ENCODE measurements at regions not wholly inside any gene's neighbourhood (a gene's known extent, or its start where the extent isn't known, plus 50 kb on each side); places are given as distances from the start of the nearest gene placed in this dataset.
A peak's percentile ranks its signal among the peaks of the same experiment; 100 is the strongest.

GRCh38 chr4:26105815-26106699, 192.0 kb downstream of the SMIM20 start:
- no peak overlapping the region for H3K4me3 Mint-ChIP-seq
- H3K27me3 Mint-ChIP-seq, result no peaks in the 10 kb centered on the region

GRCh38 chr4:26106776-26107175, 192.8 kb downstream of the SMIM20 start:
- Mint-ChIP-seq H3K9me3 (peaks cover under 1% of the 10 kb centered on the region), H3K27me3 (no peaks in the 10 kb centered on the region), H3K36me3 (ENCODE audit: low read depth) (no peaks in the 10 kb centered on the region), H3K4me1 (peaks cover 7% of the 10 kb centered on the region), H3K4me3 (no peak overlapping the region), H3K27ac (peak overlapping the region; percentile 41)
- ATAC-seq (replicated peaks), result no peak

More at GRCh38 chr4:26105815-26106699, 192.0 kb downstream of the SMIM20 start:
- peaks cover 7% of the 10 kb centered on the region for H3K4me1 Mint-ChIP-seq
- no peaks in the 10 kb centered on the region for H3K9me3 Mint-ChIP-seq
- no peak for ATAC-seq (replicated peaks)
- H3K27ac Mint-ChIP-seq, result peak overlapping the region; percentile 41
- no peaks in the 10 kb centered on the region for H3K36me3 Mint-ChIP-seq (ENCODE audit: low read depth)

GRCh38 chr4:26108054-26108453, 194.0 kb downstream of the SMIM20 start:
- Mint-ChIP-seq H3K4me3 (no peak overlapping the region), H3K9me3 (peaks cover 5% of the 10 kb centered on the region), H3K27me3 (no peaks in the 10 kb centered on the region), H3K36me3 (ENCODE audit: low read depth) (no peaks in the 10 kb centered on the region), H3K27ac (no peak overlapping the region), H3K4me1 (peaks cover 7% of the 10 kb centered on the region)
- ATAC-seq (replicated peaks), result no peak

- no peaks in the 10 kb centered on the region for H3K36me3 Mint-ChIP-seq (ENCODE audit: low read depth)
- no peak overlapping the region for H3K27ac Mint-ChIP-seq
- ATAC-seq (replicated peaks), result no peak
- no peak overlapping the region for H3K4me3 Mint-ChIP-seq
- no peaks in the 10 kb centered on the region for H3K4me1 Mint-ChIP-seq
- peaks cover 9% of the 10 kb centered on the region for H3K9me3 Mint-ChIP-seq
- H3K27me3 Mint-ChIP-seq, result no peaks in the 10 kb centered on the region
Measured at GRCh38 chr4:26110493-26110892, 196.5 kb downstream of the SMIM20 start.

- Mint-ChIP-seq H3K27ac (no peak overlapping the region), H3K9me3 (peaks cover 9% of the 10 kb centered on the region), H3K4me1 (no peaks in the 10 kb centered on the region), H3K36me3 (ENCODE audit: low read depth) (no peaks in the 10 kb centered on the region), H3K27me3 (no peaks in the 10 kb centered on the region), H3K4me3 (no peak overlapping the region)
- ATAC-seq (replicated peaks), result no peak
Measured at GRCh38 chr4:26113339-26113940, 199.4 kb downstream of the SMIM20 start.

GRCh38 chr4:26116057-26116456, 202.0 kb downstream of the SMIM20 start:
- Mint-ChIP-seq H3K9me3 (peaks cover 13% of the 10 kb centered on the region), H3K27me3 (no peaks in the 10 kb centered on the region), H3K36me3 (ENCODE audit: low read depth) (no peaks in the 10 kb centered on the region), H3K4me1 (no peaks in the 10 kb centered on the region), H3K27ac (no peak overlapping the region), H3K4me3 (no peak overlapping the region)
- no peak for ATAC-seq (replicated peaks)

- Mint-ChIP-seq H3K27ac (no peak overlapping the region), H3K9me3 (peaks cover 3% of the 10 kb centered on the region), H3K36me3 (ENCODE audit: low read depth) (no peaks in the 10 kb centered on the region), H3K27me3 (no peaks in the 10 kb centered on the region), H3K4me1 (no peaks in the 10 kb centered on the region), H3K4me3 (no peak overlapping the region)
- ATAC-seq (replicated peaks), result no peak
Measured at GRCh38 chr4:26120098-26120825, 200.6 kb upstream of the RBPJ start.

GRCh38 chr4:26122690-26123089, 198.1 kb upstream of the RBPJ start:
- Mint-ChIP-seq H3K4me1 (peaks cover 7% of the 10 kb centered on the region), H3K36me3 (ENCODE audit: low read depth) (no peaks in the 10 kb centered on the region), H3K27ac (no peak overlapping the region), H3K9me3 (peaks cover 11% of the 10 kb centered on the region), H3K27me3 (no peaks in the 10 kb centered on the region), H3K4me3 (no peak overlapping the region)
- no peak for ATAC-seq (replicated peaks)

- peaks cover 12% of the 10 kb centered on the region for H3K9me3 Mint-ChIP-seq
Measured at GRCh38 chr4:26124753-26125321, 196.0 kb upstream of the RBPJ start.

GRCh38 chr4:26126143-26126718, 194.6 kb upstream of the RBPJ start:
- H3K36me3 Mint-ChIP-seq (ENCODE audit: low read depth), result peaks cover 3% of the 10 kb centered on the region
- H3K27me3 Mint-ChIP-seq, result no peaks in the 10 kb centered on the region
- no peak for ATAC-seq (replicated peaks)
- H3K27ac Mint-ChIP-seq, result peak overlapping the region; percentile 52
- peaks cover 18% of the 10 kb centered on the region for H3K4me1 Mint-ChIP-seq
- peaks cover 12% of the 10 kb centered on the region for H3K9me3 Mint-ChIP-seq
- H3K4me3 Mint-ChIP-seq, result peak overlapping the region; percentile 3

More at GRCh38 chr4:26124753-26125321, 196.0 kb upstream of the RBPJ start:
- no peak overlapping the region for H3K27ac Mint-ChIP-seq
- H3K27me3 Mint-ChIP-seq, result no peaks in the 10 kb centered on the region
- no peak overlapping the region for H3K4me3 Mint-ChIP-seq
- ATAC-seq (replicated peaks), result no peak
- H3K4me1 Mint-ChIP-seq, result peaks cover 7% of the 10 kb centered on the region
- H3K36me3 Mint-ChIP-seq (ENCODE audit: low read depth), result no peaks in the 10 kb centered on the region

- H3K9me3 Mint-ChIP-seq, result peaks cover 12% of the 10 kb centered on the region
- H3K4me3 Mint-ChIP-seq, result peak overlapping the region; percentile 3
- H3K4me1 Mint-ChIP-seq, result peaks cover 24% of the 10 kb centered on the region
- peak overlapping the region; percentile 52 for H3K27ac Mint-ChIP-seq
- H3K27me3 Mint-ChIP-seq, result no peaks in the 10 kb centered on the region
- peaks cover 11% of the 10 kb centered on the region for H3K36me3 Mint-ChIP-seq (ENCODE audit: low read depth)
- ATAC-seq (replicated peaks), result no peak
Measured at GRCh38 chr4:26126994-26127393, 193.8 kb upstream of the RBPJ start.

GRCh38 chr4:26127851-26128337, 192.9 kb upstream of the RBPJ start:
- peak overlapping the region; percentile 52 for H3K27ac Mint-ChIP-seq
- H3K4me3 Mint-ChIP-seq, result no peak overlapping the region
- peak; percentile 2 for ATAC-seq (replicated peaks)
- peaks cover 33% of the 10 kb centered on the region for H3K4me1 Mint-ChIP-seq
- H3K36me3 Mint-ChIP-seq (ENCODE audit: low read depth), result peaks cover 13% of the 10 kb centered on the region
- peaks cover 12% of the 10 kb centered on the region for H3K9me3 Mint-ChIP-seq
- no peaks in the 10 kb centered on the region for H3K27me3 Mint-ChIP-seq

- peak overlapping the region; percentile 92 for H3K27ac Mint-ChIP-seq
- H3K4me1 Mint-ChIP-seq, result peaks cover 46% of the 10 kb centered on the region
- H3K27me3 Mint-ChIP-seq, result no peaks in the 10 kb centered on the region
- H3K4me3 Mint-ChIP-seq, result peak overlapping the region; percentile 76
- peaks cover 12% of the 10 kb centered on the region for H3K9me3 Mint-ChIP-seq
- ATAC-seq (replicated peaks), result peak; percentile 69
- H3K36me3 Mint-ChIP-seq (ENCODE audit: low read depth), result peaks cover 13% of the 10 kb centered on the region
Measured at GRCh38 chr4:26130173-26130572, 190.6 kb upstream of the RBPJ start.
